SK-N-SH (cell line): ENCODE measurements at regions not wholly inside any gene's neighbourhood (a gene's known extent, or its start where the extent isn't known, plus 50 kb on each side); places are given as distances from the start of the nearest gene placed in this dataset.

ENCODE experiments used
- CTCF ChIA-PET: fragments of 300-600, 350-600 bp; formaldehyde crosslinking; extraction: SDS; loops from one replicate; lab custom pipeline; 2021; lab: Yijun Ruan, JAX
- POLR2A ChIA-PET: fragments of 350-600 bp; sonication (Branson Sonifier 250); formaldehyde crosslinking; extraction: SDS; loops from one replicate; lab custom pipeline; 2020; ENCODE audit warnings: antibody characterized with exemption, inconsistent platforms; lab: Yijun Ruan, JAX
- DNase-seq: peaks from one replicate; pipeline ENCODE4 v3.0.0; 2012
- H2AFZ ChIP-seq: fragments of 200-600 bp; sonication (generic); 2 replicates; pipeline ENCODE4 v1.8.1; 2016; ENCODE audit warnings: antibody characterized with exemption, mild to moderate bottlenecking, low read depth
- H3F3A ChIP-seq: fragments of 200-600 bp; sonication (generic); replicated peaks from 2 replicates; pipeline ENCODE3; 2016; ENCODE audit warnings: antibody characterized with exemption, mild to moderate bottlenecking; ENCODE audit not compliant: insufficient read depth
- H3K27ac ChIP-seq, 2 experiments: fragments of 200-500 bp in 1 of 2; fragments of 200-600 bp in 1 of 2; sonication (Bioruptor generic) in 1 of 2; sonication (generic), shearing (Covaris generic) in 1 of 2; 2 replicates each; pipeline versions ENCODE4 v1.5.1 to v1.6.1; 2014 to 2016; ENCODE audit warnings: low read depth in 2 of 2, inconsistent platforms in 1 of 2, low read length in 1 of 2, mild to moderate bottlenecking in 1 of 2, mixed read lengths in 1 of 2
- H3K27me3 ChIP-seq: fragments of 200-600 bp; sonication (generic), shearing (Covaris generic); 2 replicates; pipeline ENCODE4 v1.6.1; 2016; ENCODE audit warnings: mixed run types; ENCODE audit not compliant: insufficient read depth
- H3K36me3 ChIP-seq, 2 experiments: fragments of 200-500 bp in 1 of 2; fragments of 200-600 bp in 1 of 2; sonication (Bioruptor generic) in 1 of 2; sonication (generic) in 1 of 2; replicated peaks in 1 of 2; 2 replicates each; pipeline versions ENCODE3 to v1.5.1; 2014 to 2016; ENCODE audit warnings: low read length in 1 of 2, mild to moderate bottlenecking in 1 of 2; ENCODE audit not compliant: insufficient read depth in 2 of 2, control insufficient read depth in 1 of 2
- H3K4me1 ChIP-seq, 2 experiments: fragments of 200-500 bp in 1 of 2; fragments of 200-600 bp in 1 of 2; sonication (Bioruptor generic) in 1 of 2; sonication (generic), shearing (Covaris generic) in 1 of 2; 2 replicates each; pipeline versions ENCODE4 v1.5.1 to v1.6.1; 2014 to 2016; ENCODE audit warnings: low read depth in 1 of 2, low read length in 1 of 2, mixed run types in 1 of 2; ENCODE audit not compliant: insufficient read depth in 2 of 2, control insufficient read depth in 1 of 2
- H3K4me2 ChIP-seq: fragments of 200-600 bp; sonication (generic), shearing (Covaris generic); 2 replicates; pipeline ENCODE4 v1.6.1; 2017; ENCODE audit warnings: mixed run types
- H3K4me3 ChIP-seq, 2 experiments: fragments of 200-500 bp in 1 of 2; fragments of 200-600 bp in 1 of 2; sonication (Bioruptor generic) in 1 of 2; sonication (generic), shearing (Covaris generic) in 1 of 2; 2 replicates each; pipeline versions ENCODE4 v1.5.1 to v1.8.1; 2014 to 2016; ENCODE audit warnings: low read depth in 2 of 2, inconsistent platforms in 1 of 2, low read length in 1 of 2, mild to moderate bottlenecking in 1 of 2, mixed read lengths in 1 of 2, moderate library complexity in 1 of 2
- H3K79me2 ChIP-seq: fragments of 200-600 bp; sonication (generic); 2 replicates; pipeline ENCODE4 v1.8.1; 2017; ENCODE audit warnings: mild to moderate bottlenecking; ENCODE audit not compliant: insufficient read depth
- H3K9ac ChIP-seq: fragments of 200-600 bp; sonication (generic); 2 replicates; pipeline ENCODE4 v1.6.1; 2017; ENCODE audit warnings: mixed run types
- H3K9me2 ChIP-seq: fragments of 200-600 bp; sonication (generic); 2 replicates; pipeline ENCODE4 v1.6.1; 2017; ENCODE audit warnings: mixed run types
- H3K9me3 ChIP-seq: fragments of 200-600 bp; sonication (generic); 2 replicates; pipeline ENCODE4 v1.6.1; 2017; ENCODE audit warnings: mixed run types, mild to moderate bottlenecking, moderate library complexity
- H4K20me1 ChIP-seq: fragments of 200-600 bp; sonication (generic); 2 replicates; pipeline ENCODE4 v1.6.1; 2017; ENCODE audit warnings: mild to moderate bottlenecking, mixed run types; ENCODE audit not compliant: insufficient read depth
- CHD2 ChIP-seq: fragments of 150-350 bp; IDR thresholded peaks from 2 replicates; pipeline ENCODE4 v1.6.1; 2018; ENCODE audit warnings: low read length; ENCODE audit not compliant: partially characterized antibody
- JUND ChIP-seq: IDR thresholded peaks from 2 replicates; pipeline ENCODE4 v1.4.0; 2012
- POLR2AphosphoS5 ChIP-seq: IDR thresholded peaks from 2 replicates; pipeline ENCODE4 v1.6.1; 2012; ENCODE audit warnings: low read depth, low read length
- RAD21 ChIP-seq: IDR thresholded peaks from 2 replicates; pipeline ENCODE4 v1.6.1; 2012; ENCODE audit warnings: mild to moderate bottlenecking, low read length
- SMC3 ChIP-seq: IDR thresholded peaks from 2 replicates; pipeline ENCODE4 v1.6.1; 2012; ENCODE audit warnings: low read depth, low read length, improper control_type of control experiment
- TEAD4 ChIP-seq: IDR thresholded peaks from 2 replicates; pipeline ENCODE4 v1.4.0; 2012; ENCODE audit warnings: mild to moderate bottlenecking, borderline replicate concordance; ENCODE audit not compliant: insufficient read depth
- WGBS: methylation state at CpG from one replicate; pipeline ENCODE4 v1.1.6; 2017; ENCODE audit warnings: low lambda C conversion rate; 5-methylcytosine and 5-hydroxymethylcytosine counted together
- TF ChIP-seq, protein P1 (sequence below): IDR thresholded peaks from 2 replicates; pipeline ENCODE4; 2012
- TF ChIP-seq, protein P2 (sequence below): fragments of 200-600 bp; sonication (generic); IDR thresholded peaks from 2 replicates; pipeline ENCODE4 v1.6.1; 2017; ENCODE audit warnings: antibody characterized with exemption, mild to moderate bottlenecking, moderate library complexity
- TF ChIP-seq, protein P3 (sequence below): IDR thresholded peaks from 2 replicates; pipeline ENCODE4 v1.4.0; 2012; ENCODE audit warnings: low read depth, borderline replicate concordance
- TF ChIP-seq, protein P4 (sequence below): fragments of 150-350 bp; IDR thresholded peaks from 2 replicates; pipeline ENCODE4 v1.6.1; 2016; ENCODE audit warnings: mild to moderate bottlenecking, low read depth, low read length

DNA sequence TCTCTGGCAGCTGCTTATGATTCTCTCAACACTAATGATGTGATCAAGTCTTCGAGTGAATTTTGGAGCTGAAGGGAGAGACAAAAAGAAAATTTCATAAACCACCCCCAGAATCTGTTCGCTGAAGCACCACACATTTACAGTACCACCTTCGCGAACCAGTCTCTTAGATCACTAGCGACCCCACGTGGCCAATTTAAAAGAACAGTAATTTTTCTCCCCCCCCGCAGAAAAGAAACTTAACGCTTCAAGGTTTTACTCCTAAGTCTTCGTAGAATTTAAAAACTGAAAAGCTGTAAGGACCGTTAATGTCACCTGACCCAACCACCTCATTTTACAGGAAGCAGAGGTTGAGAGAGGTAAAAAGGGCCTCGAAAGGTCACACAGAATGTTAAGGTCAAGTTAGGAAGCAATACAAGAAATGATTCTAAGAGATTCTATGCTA is 187.5 kb downstream of the QDPR start:
- H3K9me3 ChIP-seq: no peaks in the 10 kb centered on the region
- peak overlapping the region; percentile 12; the same call in 1 of the 2 replicates for H3K9ac ChIP-seq
- H3F3A ChIP-seq: no peaks in the 10 kb centered on the region
- 12% methylated on average over 11 of the region's 11 CpGs for WGBS
- H4K20me1 ChIP-seq: no peaks in the 10 kb centered on the region
- peak; percentile 59 for DNase-seq
- no peaks in the 10 kb centered on the region for H3K79me2 ChIP-seq
- H3K36me3 ChIP-seq: no peaks in the 10 kb centered on the region
- peaks cover 0 to 10% of the 10 kb centered on the region in 2 experiments; a peak in 2 of 4 replicates for H3K4me1 ChIP-seq
- ChIA-PET CTCF (interaction anchor here (0.5 to 4.2 kb wide), 80 partner anchors 9 to 1037 kb away, joined by 3 to 39 read pairs (median 4); partner anchors contain the start of gene LDB2), POLR2A (no interaction called here)
- peak overlapping the region in 1 of 2 experiments; percentile 51; a peak in 1 of 4 replicates for H3K27ac ChIP-seq
- no peaks in the 10 kb centered on the region for H3K27me3 ChIP-seq
- TF ChIP-seq, protein P1, sequence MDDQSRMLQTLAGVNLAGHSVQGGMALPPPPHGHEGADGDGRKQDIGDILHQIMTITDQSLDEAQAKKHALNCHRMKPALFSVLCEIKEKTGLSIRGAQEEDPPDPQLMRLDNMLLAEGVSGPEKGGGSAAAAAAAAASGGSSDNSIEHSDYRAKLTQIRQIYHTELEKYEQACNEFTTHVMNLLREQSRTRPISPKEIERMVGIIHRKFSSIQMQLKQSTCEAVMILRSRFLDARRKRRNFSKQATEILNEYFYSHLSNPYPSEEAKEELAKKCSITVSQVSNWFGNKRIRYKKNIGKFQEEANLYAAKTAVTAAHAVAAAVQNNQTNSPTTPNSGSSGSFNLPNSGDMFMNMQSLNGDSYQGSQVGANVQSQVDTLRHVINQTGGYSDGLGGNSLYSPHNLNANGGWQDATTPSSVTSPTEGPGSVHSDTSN: no peak
- TF ChIP-seq, protein P2, sequence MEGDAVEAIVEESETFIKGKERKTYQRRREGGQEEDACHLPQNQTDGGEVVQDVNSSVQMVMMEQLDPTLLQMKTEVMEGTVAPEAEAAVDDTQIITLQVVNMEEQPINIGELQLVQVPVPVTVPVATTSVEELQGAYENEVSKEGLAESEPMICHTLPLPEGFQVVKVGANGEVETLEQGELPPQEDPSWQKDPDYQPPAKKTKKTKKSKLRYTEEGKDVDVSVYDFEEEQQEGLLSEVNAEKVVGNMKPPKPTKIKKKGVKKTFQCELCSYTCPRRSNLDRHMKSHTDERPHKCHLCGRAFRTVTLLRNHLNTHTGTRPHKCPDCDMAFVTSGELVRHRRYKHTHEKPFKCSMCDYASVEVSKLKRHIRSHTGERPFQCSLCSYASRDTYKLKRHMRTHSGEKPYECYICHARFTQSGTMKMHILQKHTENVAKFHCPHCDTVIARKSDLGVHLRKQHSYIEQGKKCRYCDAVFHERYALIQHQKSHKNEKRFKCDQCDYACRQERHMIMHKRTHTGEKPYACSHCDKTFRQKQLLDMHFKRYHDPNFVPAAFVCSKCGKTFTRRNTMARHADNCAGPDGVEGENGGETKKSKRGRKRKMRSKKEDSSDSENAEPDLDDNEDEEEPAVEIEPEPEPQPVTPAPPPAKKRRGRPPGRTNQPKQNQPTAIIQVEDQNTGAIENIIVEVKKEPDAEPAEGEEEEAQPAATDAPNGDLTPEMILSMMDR: peak; percentile 88
- TF ChIP-seq, protein P3, sequence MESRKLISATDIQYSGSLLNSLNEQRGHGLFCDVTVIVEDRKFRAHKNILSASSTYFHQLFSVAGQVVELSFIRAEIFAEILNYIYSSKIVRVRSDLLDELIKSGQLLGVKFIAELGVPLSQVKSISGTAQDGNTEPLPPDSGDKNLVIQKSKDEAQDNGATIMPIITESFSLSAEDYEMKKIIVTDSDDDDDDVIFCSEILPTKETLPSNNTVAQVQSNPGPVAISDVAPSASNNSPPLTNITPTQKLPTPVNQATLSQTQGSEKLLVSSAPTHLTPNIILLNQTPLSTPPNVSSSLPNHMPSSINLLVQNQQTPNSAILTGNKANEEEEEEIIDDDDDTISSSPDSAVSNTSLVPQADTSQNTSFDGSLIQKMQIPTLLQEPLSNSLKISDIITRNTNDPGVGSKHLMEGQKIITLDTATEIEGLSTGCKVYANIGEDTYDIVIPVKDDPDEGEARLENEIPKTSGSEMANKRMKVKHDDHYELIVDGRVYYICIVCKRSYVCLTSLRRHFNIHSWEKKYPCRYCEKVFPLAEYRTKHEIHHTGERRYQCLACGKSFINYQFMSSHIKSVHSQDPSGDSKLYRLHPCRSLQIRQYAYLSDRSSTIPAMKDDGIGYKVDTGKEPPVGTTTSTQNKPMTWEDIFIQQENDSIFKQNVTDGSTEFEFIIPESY: no peak
- TF ChIP-seq POLR2AphosphoS5 (no peak), SMC3 (peak; percentile 83), JUND (no peak), TEAD4 (no peak), RAD21 (peak; percentile 87), CHD2 (no peak)
- TF ChIP-seq, protein P4, sequence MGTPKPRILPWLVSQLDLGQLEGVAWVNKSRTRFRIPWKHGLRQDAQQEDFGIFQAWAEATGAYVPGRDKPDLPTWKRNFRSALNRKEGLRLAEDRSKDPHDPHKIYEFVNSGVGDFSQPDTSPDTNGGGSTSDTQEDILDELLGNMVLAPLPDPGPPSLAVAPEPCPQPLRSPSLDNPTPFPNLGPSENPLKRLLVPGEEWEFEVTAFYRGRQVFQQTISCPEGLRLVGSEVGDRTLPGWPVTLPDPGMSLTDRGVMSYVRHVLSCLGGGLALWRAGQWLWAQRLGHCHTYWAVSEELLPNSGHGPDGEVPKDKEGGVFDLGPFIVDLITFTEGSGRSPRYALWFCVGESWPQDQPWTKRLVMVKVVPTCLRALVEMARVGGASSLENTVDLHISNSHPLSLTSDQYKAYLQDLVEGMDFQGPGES: no peak
- H2AFZ ChIP-seq: peak overlapping the region; percentile 80
- no peaks in the 10 kb centered on the region for H3K9me2 ChIP-seq
- peak overlapping the region in 1 of 2 experiments; percentile 46; a peak in 2 of 4 replicates for H3K4me3 ChIP-seq
- H3K4me2 ChIP-seq: peak overlapping the region; percentile 68
